HG03045 (cell line): ENCODE measurements at regions not wholly inside any gene's neighbourhood (a gene's known extent, or its start where the extent isn't known, plus 50 kb on each side); places are given as distances from the start of the nearest gene placed in this dataset.

Experiments
- ATAC-seq: cut with Tn5 transposase; IDR thresholded peaks from one replicate; pipeline ENCODE4 v1.9.1; 2021; ENCODE audit warnings: mild to moderate bottlenecking, moderate library complexity; ENCODE audit not compliant: unreplicated experiment

DNA sequence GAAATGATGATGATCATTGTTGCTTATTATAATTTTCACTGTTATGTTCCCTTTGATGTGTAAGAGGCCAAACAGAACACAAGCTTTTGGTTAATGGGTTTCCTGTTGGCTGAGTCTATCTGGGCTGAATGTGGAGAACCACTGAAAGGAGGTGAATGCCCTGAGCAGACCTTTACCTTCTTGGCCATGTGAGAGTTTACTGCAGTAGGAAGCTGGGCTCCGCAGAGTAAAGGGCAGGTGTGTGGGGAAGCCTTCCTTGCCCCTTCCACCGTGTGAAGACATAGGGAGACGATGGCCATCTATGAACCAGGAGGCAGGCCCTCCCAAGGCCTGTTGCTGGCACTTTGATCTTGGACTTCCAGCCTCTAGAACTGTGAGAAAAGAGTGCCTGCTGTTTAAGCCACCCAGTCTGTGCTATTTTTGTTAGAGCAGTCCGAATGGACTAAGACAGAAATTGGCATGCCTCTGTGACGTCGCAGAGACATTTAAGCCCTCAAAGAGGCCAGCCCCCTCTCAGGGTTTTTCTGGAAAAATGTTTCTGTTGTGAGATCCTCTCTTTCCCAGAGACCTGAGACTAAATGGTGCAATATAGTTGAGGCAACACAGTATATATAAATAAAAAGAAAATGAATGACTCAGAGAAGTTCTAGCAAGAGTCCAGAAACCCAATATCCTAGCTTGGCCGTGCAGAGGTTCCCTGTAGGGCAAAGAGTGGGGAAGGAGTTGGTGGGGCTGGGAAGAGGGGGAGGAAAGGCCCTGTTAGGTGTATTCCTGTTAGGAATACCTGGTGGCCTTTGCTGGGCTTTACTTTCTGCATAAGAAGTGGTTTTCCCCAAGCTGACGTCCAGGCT, 121.9 kb upstream of the LGALSL start:
- no peak for ATAC-seq

GRCh38 chr2:64336171-64336570, 117.8 kb upstream of the LGALSL start:
- no peak for ATAC-seq

- ATAC-seq = no peak
Measured at GRCh38 chr2:64337314-64337713, 116.6 kb upstream of the LGALSL start.

- no peak for ATAC-seq
Measured at GRCh38 chr2:64338108-64338507, 115.9 kb upstream of the LGALSL start.

GRCh38 chr2:64338910-64339500, 115.0 kb upstream of the LGALSL start:
- no peak for ATAC-seq

DNA sequence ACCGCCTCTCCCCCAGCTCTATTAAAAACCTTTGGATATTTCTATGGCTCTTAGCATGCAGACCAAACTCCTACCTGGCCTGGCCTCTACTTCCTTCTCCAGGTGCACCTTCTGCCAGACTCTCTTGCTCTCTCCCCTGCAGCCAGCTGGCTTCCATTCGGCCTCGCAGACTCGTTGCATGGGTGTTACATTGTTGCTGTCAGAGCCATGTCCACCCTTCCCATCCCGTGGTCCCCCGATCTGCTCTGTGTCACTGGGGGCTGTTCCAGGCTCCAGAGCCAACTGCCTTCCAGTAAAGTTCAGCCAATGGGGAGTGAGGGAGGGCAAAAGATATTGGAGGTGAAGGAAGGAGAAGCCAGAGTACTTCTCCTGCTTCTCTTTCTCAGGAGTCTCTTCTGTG, 112.5 kb upstream of the LGALSL start:
- no peak for ATAC-seq

- ATAC-seq = no peak
Measured at GRCh38 chr2:64342195-64343099, 111.5 kb upstream of the LGALSL start.

GRCh38 chr2:64344999-64345576, 108.9 kb upstream of the LGALSL start:
- ATAC-seq = no peak

- no peak for ATAC-seq
Measured at GRCh38 chr2:64345998-64346397, 108.0 kb upstream of the LGALSL start.

GRCh38 chr2:64348386-64349130, 105.4 kb upstream of the LGALSL start:
- ATAC-seq = no peak

- ATAC-seq = no peak
Measured at GRCh38 chr2:64349131-64349530, 104.8 kb upstream of the LGALSL start.

DNA sequence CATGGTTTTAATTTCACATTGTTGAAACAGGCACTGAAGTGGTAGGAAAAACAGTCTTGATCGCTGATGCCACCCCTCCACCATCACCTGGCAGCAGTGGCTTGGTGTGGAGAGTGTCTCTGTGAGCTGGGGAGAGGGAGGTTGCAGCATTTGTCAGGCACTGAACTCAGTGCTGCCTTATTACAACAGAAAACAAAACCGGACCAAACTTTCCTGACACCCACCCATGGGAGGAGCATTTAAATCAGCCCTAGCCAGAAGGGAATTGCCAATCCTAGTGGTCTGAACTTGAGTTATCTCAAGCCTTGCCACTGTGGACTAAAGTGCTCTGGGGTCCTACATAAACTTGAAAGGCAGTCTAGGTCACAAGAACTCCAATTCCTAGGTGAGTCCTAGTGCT, 103.0 kb upstream of the LGALSL start:
- no peak for ATAC-seq

- ATAC-seq = no peak
Measured at GRCh38 chr2:64352292-64352691, 101.7 kb upstream of the LGALSL start.

DNA sequence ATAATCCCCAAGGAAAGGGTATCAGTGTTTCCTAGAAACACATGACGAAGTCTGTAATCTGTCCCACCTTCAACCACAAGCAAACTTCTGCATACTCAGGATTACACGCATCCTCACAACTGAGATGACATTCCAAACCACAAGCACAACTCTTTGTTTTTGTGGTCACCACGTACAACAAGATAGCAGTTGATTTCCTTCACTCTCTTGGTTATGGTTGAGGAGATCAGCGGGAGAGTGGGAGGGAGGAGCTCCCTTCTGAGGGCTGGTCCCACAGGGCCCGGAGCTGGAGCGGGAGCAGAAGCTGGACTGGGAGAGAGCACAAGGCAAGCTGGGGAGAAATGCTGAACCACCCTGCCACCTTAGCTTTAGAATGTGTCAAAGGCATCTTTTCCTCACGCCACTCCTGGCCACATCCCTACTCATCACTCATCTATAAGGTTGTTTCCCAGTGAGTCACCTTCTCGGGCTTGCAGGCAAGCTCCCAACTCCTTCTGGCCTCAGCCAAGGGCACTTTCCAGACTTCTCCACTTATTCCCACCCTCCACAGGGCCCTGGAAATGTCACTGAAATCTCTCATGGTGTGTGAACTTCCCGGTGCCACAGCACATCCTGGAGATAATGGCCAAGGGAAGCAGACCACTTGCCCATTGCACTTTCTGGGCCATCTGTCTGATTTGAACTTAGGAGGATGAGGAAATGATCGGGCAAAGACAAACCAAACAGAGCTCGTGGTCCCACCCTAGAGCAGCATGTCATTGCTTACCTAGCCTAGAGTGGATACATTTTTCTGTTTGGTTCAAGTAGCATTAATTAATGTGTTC, 98.9 kb upstream of the LGALSL start:
- no peak for ATAC-seq

DNA sequence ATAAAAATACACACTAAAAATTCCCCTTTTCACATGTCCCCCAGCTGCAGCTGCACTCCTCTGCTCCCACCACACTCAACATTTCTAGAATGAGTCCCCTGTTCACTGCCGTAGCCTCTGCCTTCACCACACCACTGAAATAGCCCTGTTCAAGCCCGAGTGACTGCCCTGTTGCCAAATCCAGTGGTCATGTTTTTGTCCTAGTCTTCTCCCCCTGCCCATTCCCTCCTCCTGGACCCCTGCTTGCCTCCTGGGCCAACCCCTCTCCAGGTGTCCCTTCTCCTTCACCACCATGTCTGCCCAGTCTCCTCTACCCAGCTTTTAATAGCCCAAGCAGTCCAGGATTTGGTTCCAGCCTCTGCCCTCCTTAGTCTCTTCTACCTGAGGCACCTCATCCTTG, 97.1 kb upstream of the LGALSL start:
- no peak for ATAC-seq

- ATAC-seq = no peak
Measured at GRCh38 chr2:64359171-64359891, 94.6 kb upstream of the LGALSL start.

DNA sequence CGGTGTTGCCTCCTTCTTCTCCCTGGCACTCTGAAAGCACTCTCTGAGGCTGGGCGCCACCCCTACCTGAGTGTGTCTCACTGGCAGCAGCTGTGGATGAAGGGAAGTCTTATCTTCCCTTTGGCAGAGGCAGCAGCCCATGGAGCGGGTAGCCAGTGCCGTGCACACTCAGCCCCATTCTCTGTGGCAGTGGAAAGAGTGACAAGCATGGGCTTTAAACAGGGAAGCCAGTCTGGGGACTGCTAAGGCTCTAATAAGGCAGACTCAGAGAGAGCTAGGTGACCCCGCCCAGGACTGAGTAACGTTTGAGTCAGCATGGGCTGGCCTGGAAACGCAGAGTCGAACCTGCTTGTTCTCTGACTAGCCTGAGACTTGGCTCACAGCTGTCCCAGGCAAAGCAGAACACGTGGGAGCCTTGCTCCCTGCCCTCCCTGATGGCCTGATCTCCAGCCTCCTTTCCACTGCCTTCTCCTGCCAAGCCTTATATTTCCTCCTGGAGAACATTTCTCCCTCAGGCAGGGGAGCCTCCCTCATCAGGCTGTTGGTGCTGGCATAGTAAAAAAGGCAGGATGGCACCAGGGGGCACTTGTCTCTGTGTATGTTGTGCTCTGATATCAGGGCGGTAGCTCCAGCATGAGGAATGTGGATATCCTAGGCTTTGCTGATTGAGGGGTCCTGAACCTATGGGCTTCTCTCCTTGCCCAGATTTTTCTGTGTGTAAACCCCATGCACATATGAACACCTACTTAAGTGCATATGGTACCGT, 93.9 kb upstream of the LGALSL start:
- no peak for ATAC-seq
